ENCODE measurements at regions not wholly inside any gene's neighbourhood (a gene's known extent, or its start where the extent isn't known, plus 50 kb on each side); places are given as distances from the start of the nearest gene placed in this dataset.

DNA sequence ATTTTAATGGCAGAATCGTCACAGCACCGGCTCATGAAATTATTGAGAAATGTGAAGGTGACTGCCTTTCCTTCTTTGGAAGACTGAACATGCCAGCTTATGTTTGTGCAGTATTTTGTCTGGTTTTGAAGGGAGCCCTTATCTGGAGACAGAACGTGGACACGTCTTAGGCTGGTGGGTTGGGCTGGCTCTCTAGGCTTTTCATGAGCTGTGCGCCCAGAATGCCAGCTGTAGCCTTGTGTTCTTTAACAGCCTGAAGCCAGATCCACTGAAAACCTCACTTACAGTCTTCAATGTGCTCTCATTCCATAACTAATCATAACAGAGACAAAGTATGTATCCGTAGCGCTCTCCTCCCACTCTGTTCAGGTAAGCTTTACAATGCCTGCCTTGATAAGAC is 184.4 kb upstream of the HTR2A start:
- Histone ChIP-seq H2AFZ (ENCODE audit: low read depth, low read length) (no peak overlapping the region), H3K27me3 (ENCODE audit: insufficient read depth, low read depth, low read length) (no peaks in the 10 kb centered on the region), H3K9ac (ENCODE audit: low read length) (no peak overlapping the region), H3K9me2 (ENCODE audit: insufficient read depth, low read length) (no peaks in the 10 kb centered on the region), H3K4me2 (ENCODE audit: low read length) (no peak overlapping the region), H3K9me3 (ENCODE audit: low read length) (no peaks in the 10 kb centered on the region), H4K20me1 (ENCODE audit: insufficient read depth) (no peaks in the 10 kb centered on the region), H3K27ac (ENCODE audit: low read length) (no peak overlapping the region), H3K36me3 (ENCODE audit: insufficient read depth, low read length) (no peaks in the 10 kb centered on the region), H3K79me2 (replicated peaks; ENCODE audit: insufficient read depth, low read length) (no peaks in the 10 kb centered on the region), H3F3A (ENCODE audit: insufficient read depth, low read length, poor library complexity, severe bottlenecking) (no peaks in the 10 kb centered on the region), H3K4me3 (ENCODE audit: low read length) (no peak overlapping the region)
- no peak for TF ChIP-seq TAF1 (IDR thresholded peaks at IDR 0.05; ENCODE audit: low read depth)
- no peak for TF ChIP-seq RAD21 (conservative IDR thresholded peaks at IDR 0.05)
- no peak for TF ChIP-seq SMC3 (conservative IDR thresholded peaks at IDR 0.05; ENCODE audit: poor library complexity)
- TF ChIP-seq, protein P1, sequence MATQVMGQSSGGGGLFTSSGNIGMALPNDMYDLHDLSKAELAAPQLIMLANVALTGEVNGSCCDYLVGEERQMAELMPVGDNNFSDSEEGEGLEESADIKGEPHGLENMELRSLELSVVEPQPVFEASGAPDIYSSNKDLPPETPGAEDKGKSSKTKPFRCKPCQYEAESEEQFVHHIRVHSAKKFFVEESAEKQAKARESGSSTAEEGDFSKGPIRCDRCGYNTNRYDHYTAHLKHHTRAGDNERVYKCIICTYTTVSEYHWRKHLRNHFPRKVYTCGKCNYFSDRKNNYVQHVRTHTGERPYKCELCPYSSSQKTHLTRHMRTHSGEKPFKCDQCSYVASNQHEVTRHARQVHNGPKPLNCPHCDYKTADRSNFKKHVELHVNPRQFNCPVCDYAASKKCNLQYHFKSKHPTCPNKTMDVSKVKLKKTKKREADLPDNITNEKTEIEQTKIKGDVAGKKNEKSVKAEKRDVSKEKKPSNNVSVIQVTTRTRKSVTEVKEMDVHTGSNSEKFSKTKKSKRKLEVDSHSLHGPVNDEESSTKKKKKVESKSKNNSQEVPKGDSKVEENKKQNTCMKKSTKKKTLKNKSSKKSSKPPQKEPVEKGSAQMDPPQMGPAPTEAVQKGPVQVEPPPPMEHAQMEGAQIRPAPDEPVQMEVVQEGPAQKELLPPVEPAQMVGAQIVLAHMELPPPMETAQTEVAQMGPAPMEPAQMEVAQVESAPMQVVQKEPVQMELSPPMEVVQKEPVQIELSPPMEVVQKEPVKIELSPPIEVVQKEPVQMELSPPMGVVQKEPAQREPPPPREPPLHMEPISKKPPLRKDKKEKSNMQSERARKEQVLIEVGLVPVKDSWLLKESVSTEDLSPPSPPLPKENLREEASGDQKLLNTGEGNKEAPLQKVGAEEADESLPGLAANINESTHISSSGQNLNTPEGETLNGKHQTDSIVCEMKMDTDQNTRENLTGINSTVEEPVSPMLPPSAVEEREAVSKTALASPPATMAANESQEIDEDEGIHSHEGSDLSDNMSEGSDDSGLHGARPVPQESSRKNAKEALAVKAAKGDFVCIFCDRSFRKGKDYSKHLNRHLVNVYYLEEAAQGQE (IDR thresholded peaks at IDR 0.05; ENCODE audit: borderline replicate concordance), result no peak
- no peak for TF ChIP-seq EP300 (conservative IDR thresholded peaks at IDR 0.05; ENCODE audit: poor library complexity, severe bottlenecking)
- TF ChIP-seq EZH2 (IDR thresholded peaks at IDR 0.05; ENCODE audit: borderline replicate concordance, insufficient read depth, low read length, poor library complexity, severe bottlenecking), result no peak
- TF ChIP-seq, protein P2, sequence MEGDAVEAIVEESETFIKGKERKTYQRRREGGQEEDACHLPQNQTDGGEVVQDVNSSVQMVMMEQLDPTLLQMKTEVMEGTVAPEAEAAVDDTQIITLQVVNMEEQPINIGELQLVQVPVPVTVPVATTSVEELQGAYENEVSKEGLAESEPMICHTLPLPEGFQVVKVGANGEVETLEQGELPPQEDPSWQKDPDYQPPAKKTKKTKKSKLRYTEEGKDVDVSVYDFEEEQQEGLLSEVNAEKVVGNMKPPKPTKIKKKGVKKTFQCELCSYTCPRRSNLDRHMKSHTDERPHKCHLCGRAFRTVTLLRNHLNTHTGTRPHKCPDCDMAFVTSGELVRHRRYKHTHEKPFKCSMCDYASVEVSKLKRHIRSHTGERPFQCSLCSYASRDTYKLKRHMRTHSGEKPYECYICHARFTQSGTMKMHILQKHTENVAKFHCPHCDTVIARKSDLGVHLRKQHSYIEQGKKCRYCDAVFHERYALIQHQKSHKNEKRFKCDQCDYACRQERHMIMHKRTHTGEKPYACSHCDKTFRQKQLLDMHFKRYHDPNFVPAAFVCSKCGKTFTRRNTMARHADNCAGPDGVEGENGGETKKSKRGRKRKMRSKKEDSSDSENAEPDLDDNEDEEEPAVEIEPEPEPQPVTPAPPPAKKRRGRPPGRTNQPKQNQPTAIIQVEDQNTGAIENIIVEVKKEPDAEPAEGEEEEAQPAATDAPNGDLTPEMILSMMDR (IDR thresholded peaks at IDR 0.05; ENCODE audit: poor library complexity, severe bottlenecking), result no peak
- no peak for TF ChIP-seq POLR2AphosphoS5 (IDR thresholded peaks at IDR 0.05)
- TF ChIP-seq MXI1 (conservative IDR thresholded peaks at IDR 0.05; ENCODE audit: poor library complexity, severe bottlenecking), result no peak

GRCh38 chr13:47080621-47081020 is 183.8 kb upstream of the HTR2A start:
- Histone ChIP-seq H3K27me3 (ENCODE audit: insufficient read depth, low read depth, low read length) (no peaks in the 10 kb centered on the region), H3K9ac (ENCODE audit: low read length) (no peak overlapping the region), H3K79me2 (replicated peaks; ENCODE audit: insufficient read depth, low read length) (no peaks in the 10 kb centered on the region), H4K20me1 (ENCODE audit: insufficient read depth) (no peaks in the 10 kb centered on the region), H3F3A (ENCODE audit: insufficient read depth, low read length, poor library complexity, severe bottlenecking) (no peaks in the 10 kb centered on the region), H3K9me3 (ENCODE audit: low read length) (no peaks in the 10 kb centered on the region), H3K9me2 (ENCODE audit: insufficient read depth, low read length) (no peaks in the 10 kb centered on the region), H3K36me3 (ENCODE audit: insufficient read depth, low read length) (no peaks in the 10 kb centered on the region), H3K27ac (ENCODE audit: low read length) (no peak overlapping the region), H3K4me2 (ENCODE audit: low read length) (no peak overlapping the region), H2AFZ (ENCODE audit: low read depth, low read length) (no peak overlapping the region), H3K4me3 (ENCODE audit: low read length) (no peak overlapping the region)
- TF ChIP-seq, protein P2 (IDR thresholded peaks at IDR 0.05; ENCODE audit: poor library complexity, severe bottlenecking), result no peak
- TF ChIP-seq, protein P1 (IDR thresholded peaks at IDR 0.05; ENCODE audit: borderline replicate concordance), result peak; percentile 31

All from neural cell (in vitro differentiated cells).